Body of pancreas (tissue), 4 donors: ENCODE measurements at regions not wholly inside any gene's neighbourhood (a gene's known extent, or its start where the extent isn't known, plus 50 kb on each side); places are given as distances from the start of the nearest gene placed in this dataset.

Experiments
- ATAC-seq: fragments of 150-250 bp; one replicate; pipeline ENCODE4 v1.9.1; 2016
- DNase-seq, 4 donors: peaks; one replicate each; pipeline ENCODE4 v3.0.0-alpha.2; 2019
- H3K27ac ChIP-seq, 4 donors: fragments of 200-600 bp; sonication (generic); 1 replicate in 3 of 4; 2 replicates in 1 of 4; pipeline versions ENCODE4 v1.5.1 to v1.6.1; 2016 to 2019; ENCODE audit warnings: mild to moderate bottlenecking in 1 of 4, mixed read lengths in 1 of 4, moderate library complexity in 1 of 4
- H3K27me3 ChIP-seq, 2 donors: fragments of 200-600 bp; sonication (generic); one replicate each; pipeline ENCODE4 v1.6.0; 2016; ENCODE audit warnings: mild to moderate bottlenecking in 1 of 2
- H3K36me3 ChIP-seq, 2 donors: fragments of 200-600 bp; sonication (generic); replicated peaks in 1 of 2; 2 replicates each; pipeline ENCODE4 v1.5.1; 2016; ENCODE audit warnings: low read depth in 2 of 2; ENCODE audit not compliant: insufficient read depth in 1 of 2
- H3K4me1 ChIP-seq: fragments of 200-600 bp; sonication (generic); one replicate; pipeline ENCODE4 v1.6.0; 2016
- H3K4me3 ChIP-seq, 2 donors: fragments of 200-600 bp; sonication (generic); 1 replicate in 1 of 2; 2 replicates in 1 of 2; pipeline ENCODE4 v1.5.1; 2016 to 2019
- H3K9me3 ChIP-seq, 3 donors: fragments of 200-600 bp; sonication (generic); 1 replicate in 2 of 3; 2 replicates in 1 of 3; pipeline ENCODE4 v1.5.1; 2016
- CTCF ChIP-seq, 7 experiments: fragments of 450-650 bp in 4 of 7; fragments of 200-600 bp in 3 of 7; sonication (generic) in 3 of 7; IDR thresholded peaks; one replicate each; pipeline ENCODE4 v1.5.1; 2016 to 2019; ENCODE audit warnings: antibody characterized with exemption in 7 of 7
- POLR2A ChIP-seq, 3 donors: fragments of 450-650 bp; IDR thresholded peaks; one replicate each; pipeline ENCODE4 v1.6.1; 2016; ENCODE audit warnings: antibody characterized with exemption in 3 of 3, mild to moderate bottlenecking in 2 of 3
- WGBS, 2 donors: methylation state at CpG; one replicate each; pipeline ENCODE4 v1.1.5; 2017; 5-methylcytosine and 5-hydroxymethylcytosine counted together
- intact Hi-C: fragments of 100-400 bp; cut with DNase I; formaldehyde crosslinking; loops from one replicate; pipeline ENCODE4 v1.15.1; 2023

GRCh38 chr10:3325954-3326750, 153.6 kb upstream of the PITRM1 start:
- H3K36me3 ChIP-seq = no peaks in the 10 kb centered on the region
- no peaks in the 10 kb centered on the region for H3K27me3 ChIP-seq
- H3K27ac ChIP-seq = no peak overlapping the region
- no peak for TF ChIP-seq POLR2A (IDR thresholded peaks at IDR 0.05)
- no peak for TF ChIP-seq CTCF (IDR thresholded peaks at IDR 0.05)
- ATAC-seq (no peak), DNase-seq (no peak)
- WGBS, 2 donors = 77 to 86% methylated on average over 7 of the region's 7 CpGs
- H3K9me3 ChIP-seq = no peaks in the 10 kb centered on the region
- H3K4me3 ChIP-seq = no peak overlapping the region
- H3K4me1 ChIP-seq = no peaks in the 10 kb centered on the region
- intact Hi-C loops = no loop called here

GRCh38 chr10:3324612-3325038, 152.0 kb upstream of the PITRM1 start:
- intact Hi-C loops = no loop called here
- DNase-seq (no peak), ATAC-seq (no peak)
- no peaks in the 10 kb centered on the region for H3K36me3 ChIP-seq
- no peaks in the 10 kb centered on the region for H3K27me3 ChIP-seq
- no peak overlapping the region for H3K27ac ChIP-seq
- H3K4me3 ChIP-seq = no peak overlapping the region
- TF ChIP-seq CTCF (IDR thresholded peaks at IDR 0.05) (no peak), POLR2A (IDR thresholded peaks at IDR 0.05) (no peak)
- no peaks in the 10 kb centered on the region for H3K4me1 ChIP-seq
- WGBS, 2 donors = 73 to 74% methylated on average over 8 of the region's 8 CpGs
- H3K9me3 ChIP-seq = no peaks in the 10 kb centered on the region

- no peak for ATAC-seq
Observed at GRCh38 chr10:3323865-3324498, 151.4 kb upstream of the PITRM1 start.

GRCh38 chr10:3321123-3321522, 148.5 kb upstream of the PITRM1 start:
- Histone ChIP-seq H3K4me1 (no peaks in the 10 kb centered on the region), H3K27ac (no peak overlapping the region), H3K36me3 (no peaks in the 10 kb centered on the region), H3K4me3 (no peak overlapping the region), H3K9me3 (no peaks in the 10 kb centered on the region), H3K27me3 (no peaks in the 10 kb centered on the region)
- ATAC-seq (no peak), DNase-seq (no peak)
- TF ChIP-seq POLR2A (IDR thresholded peaks at IDR 0.05) = no peak
- no peak for TF ChIP-seq CTCF (IDR thresholded peaks at IDR 0.05)
- WGBS, 2 donors = 77 to 81% methylated on average over 9 of the region's 9 CpGs
- intact Hi-C loops = no loop called here

More at GRCh38 chr10:3323865-3324498, 151.4 kb upstream of the PITRM1 start:
- TF ChIP-seq CTCF (IDR thresholded peaks at IDR 0.05) (no peak), POLR2A (IDR thresholded peaks at IDR 0.05) (no peak)
- Histone ChIP-seq H3K4me3 (no peak overlapping the region), H3K36me3 (no peaks in the 10 kb centered on the region), H3K27me3 (no peaks in the 10 kb centered on the region), H3K4me1 (no peaks in the 10 kb centered on the region), H3K9me3 (no peaks in the 10 kb centered on the region), H3K27ac (no peak overlapping the region)
- whole genome bisulfite sequencing, 2 donors = 81 to 83% methylated on average over 11 of the region's 11 CpGs
- DNase-seq = no peak
- intact Hi-C loops = no loop called here
